ENCODE measurements at regions not wholly inside any gene's neighbourhood (a gene's known extent, or its start where the extent isn't known, plus 50 kb on each side); places are given as distances from the start of the nearest gene placed in this dataset.
A peak's percentile ranks its signal among the peaks of the same experiment; 100 is the strongest.

GRCh38 chr17:77470800-77471733 lies 330.3 kb downstream of the SEC14L1 start:
- Histone ChIP-seq H3K27me3 (ENCODE audit: control insufficient read depth in 4 of 4, insufficient read depth in 4 of 4, low read length in 3 of 4) (no peaks in the 10 kb centered on the region), H3K4me3 (ENCODE audit: low read depth in 1 of 3, low read length in 3 of 3) (no peak overlapping the region), H3K27ac (ENCODE audit: low read depth in 1 of 2, low read length in 2 of 2) (peak overlapping the region in 1 of 2 donors; percentile 31), H3K36me3 (ENCODE audit: control insufficient read depth in 4 of 4, insufficient read depth in 3 of 4, low read depth in 1 of 4, low read length in 3 of 4) (peaks cover 0 to 7% (median 3%) of the 10 kb centered on the region in 4 donors), H3K9me3 (ENCODE audit: control insufficient read depth in 4 of 4, low read length in 3 of 4) (no peaks in the 10 kb centered on the region), H3K4me1 (ENCODE audit: control insufficient read depth in 4 of 4, insufficient read depth in 4 of 4, low read length in 3 of 4) (peaks cover 13 to 28% (median 17%) of the 10 kb centered on the region in 4 donors), H3K9ac (ENCODE audit: low read depth in 1 of 2, low read length in 2 of 2) (no peak overlapping the region)
- TF ChIP-seq HNF4G (IDR thresholded peaks at IDR 0.05) (no peak), NR2F2 (IDR thresholded peaks at IDR 0.05) (peak; percentile 96), RAD21 (IDR thresholded peaks at IDR 0.05) (no peak), RXRA (IDR thresholded peaks at IDR 0.05) (peak in 1 of 2 donors; percentile 34), CTCF (IDR thresholded peaks at IDR 0.05; ENCODE audit: low read depth, low read length, missing input control) (no peak)
- WGBS, result 79% methylated on average over 9 of the region's 9 CpGs
- no peak for DNase-seq (ENCODE audit: low spot score)

- Histone ChIP-seq H3K9me3 (ENCODE audit: control insufficient read depth in 4 of 4, low read length in 3 of 4) (no peaks in the 10 kb centered on the region), H3K9ac (ENCODE audit: low read depth in 1 of 2, low read length in 2 of 2) (no peak overlapping the region), H3K4me1 (ENCODE audit: control insufficient read depth in 4 of 4, insufficient read depth in 4 of 4, low read length in 3 of 4) (peaks cover 13 to 37% (median 18%) of the 10 kb centered on the region in 4 donors), H3K36me3 (ENCODE audit: control insufficient read depth in 4 of 4, insufficient read depth in 3 of 4, low read depth in 1 of 4, low read length in 3 of 4) (peaks cover 0 to 7% (median 2%) of the 10 kb centered on the region in 4 donors), H3K4me3 (ENCODE audit: low read depth in 1 of 3, low read length in 3 of 3) (no peak overlapping the region), H3K27ac (ENCODE audit: low read depth in 1 of 2, low read length in 2 of 2) (peak overlapping the region; percentile 31 to 40), H3K27me3 (ENCODE audit: control insufficient read depth in 4 of 4, insufficient read depth in 4 of 4, low read length in 3 of 4) (no peaks in the 10 kb centered on the region)
- no peak for DNase-seq (ENCODE audit: low spot score)
- TF ChIP-seq GABPA (IDR thresholded peaks at IDR 0.05 in 1 of 2, conservative IDR thresholded peaks at IDR 0.05 in 1 of 2), result no peak
- no peak for TF ChIP-seq REST (IDR thresholded peaks at IDR 0.05)
- TF ChIP-seq JUND (IDR thresholded peaks at IDR 0.05), result no peak
- TF ChIP-seq FOXA1 (IDR thresholded peaks at IDR 0.05), result no peak
- TF ChIP-seq ZBTB33 (IDR thresholded peaks at IDR 0.05), result no peak
- no peak for TF ChIP-seq SP1 (IDR thresholded peaks at IDR 0.05)
- TF ChIP-seq NR2F2 (IDR thresholded peaks at IDR 0.05), result no peak
- TF ChIP-seq HNF4A (conservative IDR thresholded peaks at IDR 0.05), result no peak
- no peak for TF ChIP-seq CTCF (IDR thresholded peaks at IDR 0.05; ENCODE audit: low read depth, low read length, missing input control)
- TF ChIP-seq EGR1 (IDR thresholded peaks at IDR 0.05; ENCODE audit: low read depth in 2 of 2), result no peak
- TF ChIP-seq HNF4G (IDR thresholded peaks at IDR 0.05), result no peak
- TF ChIP-seq TAF1 (conservative IDR thresholded peaks at IDR 0.05), result no peak
- TF ChIP-seq RAD21 (IDR thresholded peaks at IDR 0.05), result no peak
- TF ChIP-seq, protein P1, sequence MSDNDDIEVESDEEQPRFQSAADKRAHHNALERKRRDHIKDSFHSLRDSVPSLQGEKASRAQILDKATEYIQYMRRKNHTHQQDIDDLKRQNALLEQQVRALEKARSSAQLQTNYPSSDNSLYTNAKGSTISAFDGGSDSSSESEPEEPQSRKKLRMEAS (IDR thresholded peaks at IDR 0.05), result no peak
- no peak for TF ChIP-seq RXRA (IDR thresholded peaks at IDR 0.05)
- TF ChIP-seq FOXA2 (IDR thresholded peaks at IDR 0.05), result no peak
- no peak for TF ChIP-seq YY1 (IDR thresholded peaks at IDR 0.05)
- 52% methylated on average over 12 of the region's 12 CpGs for whole genome bisulfite sequencing
Observed at GRCh38 chr17:77471984-77472461, 331.3 kb downstream of the SEC14L1 start.

Measured in liver (tissue), 8 donors.